ENCODE measurements at regions not wholly inside any gene's neighbourhood (a gene's known extent, or its start where the extent isn't known, plus 50 kb on each side); places are given as distances from the start of the nearest gene placed in this dataset.

DNA sequence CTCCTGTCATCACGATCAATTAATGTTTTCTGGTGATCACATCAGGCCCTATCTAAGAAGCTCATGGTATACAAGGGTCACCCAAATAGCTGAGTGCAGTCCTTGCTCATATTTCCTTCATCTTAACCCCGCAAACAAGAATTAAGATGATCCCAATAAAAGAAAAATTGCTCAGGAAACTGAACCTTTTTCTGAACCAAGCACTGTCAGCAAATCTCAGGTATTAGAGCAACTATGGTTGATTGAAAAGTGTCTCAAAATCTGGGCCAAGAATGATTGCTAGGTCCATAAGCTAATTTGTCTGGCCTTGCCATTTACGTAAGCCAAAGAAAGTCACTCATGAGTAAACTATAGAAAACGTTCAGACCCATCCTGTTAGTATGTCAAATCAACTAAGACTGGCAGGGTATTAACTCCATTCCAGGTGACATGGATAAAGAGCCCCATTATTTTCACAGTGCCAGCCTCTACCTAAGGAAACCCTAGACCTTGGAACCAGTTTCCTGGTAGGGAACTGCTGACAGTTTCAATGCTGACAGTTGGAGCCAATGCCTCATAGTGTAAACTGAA, 209.3 kb downstream of the DEPDC1B start:
- 77% methylated on average over 4 of the region's 4 CpGs for WGBS
- Histone ChIP-seq H3K4me1 (ENCODE audit: control insufficient read depth in 4 of 4, insufficient read depth in 4 of 4, low read length in 3 of 4) (no peaks in the 10 kb centered on the region), H3K36me3 (ENCODE audit: control insufficient read depth in 4 of 4, insufficient read depth in 3 of 4, low read depth in 1 of 4, low read length in 3 of 4) (no peaks in the 10 kb centered on the region), H3K27ac (ENCODE audit: low read depth in 1 of 2, low read length in 2 of 2) (no peak overlapping the region), H3K27me3 (ENCODE audit: control insufficient read depth in 4 of 4, insufficient read depth in 4 of 4, low read length in 3 of 4) (no peaks in the 10 kb centered on the region), H3K4me3 (ENCODE audit: low read depth in 1 of 3, low read length in 3 of 3) (no peak overlapping the region), H3K9ac (ENCODE audit: low read depth in 1 of 2, low read length in 2 of 2) (no peak overlapping the region), H3K9me3 (ENCODE audit: control insufficient read depth in 4 of 4, low read length in 3 of 4) (no peaks in the 10 kb centered on the region)
- no peak for TF ChIP-seq HNF4A (conservative IDR thresholded peaks at IDR 0.05)
- no peak for TF ChIP-seq HNF4G (IDR thresholded peaks at IDR 0.05)
- no peak for TF ChIP-seq RAD21 (IDR thresholded peaks at IDR 0.05)
- no peak for TF ChIP-seq JUND (IDR thresholded peaks at IDR 0.05)
- TF ChIP-seq FOXA2 (IDR thresholded peaks at IDR 0.05) = no peak
- TF ChIP-seq, protein P1, sequence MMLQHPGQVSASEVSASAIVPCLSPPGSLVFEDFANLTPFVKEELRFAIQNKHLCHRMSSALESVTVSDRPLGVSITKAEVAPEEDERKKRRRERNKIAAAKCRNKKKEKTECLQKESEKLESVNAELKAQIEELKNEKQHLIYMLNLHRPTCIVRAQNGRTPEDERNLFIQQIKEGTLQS (IDR thresholded peaks at IDR 0.05) = no peak
- TF ChIP-seq, protein P2, sequence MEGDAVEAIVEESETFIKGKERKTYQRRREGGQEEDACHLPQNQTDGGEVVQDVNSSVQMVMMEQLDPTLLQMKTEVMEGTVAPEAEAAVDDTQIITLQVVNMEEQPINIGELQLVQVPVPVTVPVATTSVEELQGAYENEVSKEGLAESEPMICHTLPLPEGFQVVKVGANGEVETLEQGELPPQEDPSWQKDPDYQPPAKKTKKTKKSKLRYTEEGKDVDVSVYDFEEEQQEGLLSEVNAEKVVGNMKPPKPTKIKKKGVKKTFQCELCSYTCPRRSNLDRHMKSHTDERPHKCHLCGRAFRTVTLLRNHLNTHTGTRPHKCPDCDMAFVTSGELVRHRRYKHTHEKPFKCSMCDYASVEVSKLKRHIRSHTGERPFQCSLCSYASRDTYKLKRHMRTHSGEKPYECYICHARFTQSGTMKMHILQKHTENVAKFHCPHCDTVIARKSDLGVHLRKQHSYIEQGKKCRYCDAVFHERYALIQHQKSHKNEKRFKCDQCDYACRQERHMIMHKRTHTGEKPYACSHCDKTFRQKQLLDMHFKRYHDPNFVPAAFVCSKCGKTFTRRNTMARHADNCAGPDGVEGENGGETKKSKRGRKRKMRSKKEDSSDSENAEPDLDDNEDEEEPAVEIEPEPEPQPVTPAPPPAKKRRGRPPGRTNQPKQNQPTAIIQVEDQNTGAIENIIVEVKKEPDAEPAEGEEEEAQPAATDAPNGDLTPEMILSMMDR (IDR thresholded peaks at IDR 0.05; ENCODE audit: low read depth, low read length, missing input control) = no peak
- TF ChIP-seq FOXA1 (IDR thresholded peaks at IDR 0.05) = no peak
- TF ChIP-seq EGR1 (IDR thresholded peaks at IDR 0.05; ENCODE audit: low read depth in 2 of 2) = no peak
- TF ChIP-seq YY1 (IDR thresholded peaks at IDR 0.05) = no peak
- TF ChIP-seq TAF1 (conservative IDR thresholded peaks at IDR 0.05) = no peak
- no peak for DNase-seq (ENCODE audit: low spot score)

GRCh38 chr5:60489856-60490255, 210.1 kb downstream of the DEPDC1B start:
- Histone ChIP-seq H3K4me1 (ENCODE audit: control insufficient read depth in 4 of 4, insufficient read depth in 4 of 4, low read length in 3 of 4) (no peaks in the 10 kb centered on the region), H3K27me3 (ENCODE audit: control insufficient read depth in 4 of 4, insufficient read depth in 4 of 4, low read length in 3 of 4) (no peaks in the 10 kb centered on the region), H3K9me3 (ENCODE audit: control insufficient read depth in 4 of 4, low read length in 3 of 4) (no peaks in the 10 kb centered on the region), H3K9ac (ENCODE audit: low read depth in 1 of 2, low read length in 2 of 2) (no peak overlapping the region), H3K36me3 (ENCODE audit: control insufficient read depth in 4 of 4, insufficient read depth in 3 of 4, low read depth in 1 of 4, low read length in 3 of 4) (no peaks in the 10 kb centered on the region), H3K27ac (ENCODE audit: low read depth in 1 of 2, low read length in 2 of 2) (no peak overlapping the region), H3K4me3 (ENCODE audit: low read depth in 1 of 3, low read length in 3 of 3) (no peak overlapping the region)
- DNase-seq (ENCODE audit: low spot score) = no peak
- 84% methylated on average over 3 of the region's 3 CpGs for WGBS
- TF ChIP-seq GABPA (IDR thresholded peaks at IDR 0.05 in 1 of 2, conservative IDR thresholded peaks at IDR 0.05 in 1 of 2) (no peak), RAD21 (IDR thresholded peaks at IDR 0.05) (no peak), HNF4G (IDR thresholded peaks at IDR 0.05) (no peak), ZBTB33 (IDR thresholded peaks at IDR 0.05) (no peak), SP1 (IDR thresholded peaks at IDR 0.05) (no peak), RXRA (IDR thresholded peaks at IDR 0.05) (no peak), NR2F2 (IDR thresholded peaks at IDR 0.05) (no peak), HNF4A (conservative IDR thresholded peaks at IDR 0.05) (no peak), TAF1 (conservative IDR thresholded peaks at IDR 0.05) (no peak)
- TF ChIP-seq, protein P2 (IDR thresholded peaks at IDR 0.05; ENCODE audit: low read depth, low read length, missing input control) = no peak
- TF ChIP-seq, protein P1 (IDR thresholded peaks at IDR 0.05) = no peak

Data from liver (tissue), 8 donors.